Ishikawa (cell line): ENCODE measurements at regions not wholly inside any gene's neighbourhood (a gene's known extent, or its start where the extent isn't known, plus 50 kb on each side); places are given as distances from the start of the nearest gene placed in this dataset.

Experiments used
- CEBPB ChIP-seq: IDR thresholded peaks from 2 replicates; pipeline ENCODE4 v1.6.1; 2012
- RAD21 ChIP-seq: IDR thresholded peaks from 2 replicates; pipeline ENCODE4 v1.6.1; 2012; ENCODE audit warnings: low read depth
- TAF1 ChIP-seq: IDR thresholded peaks from 2 replicates; pipeline ENCODE4 v1.6.1; 2012; ENCODE audit warnings: low read depth, mild to moderate bottlenecking
- TCF12 ChIP-seq: IDR thresholded peaks from 2 replicates; pipeline ENCODE4 v1.6.1; 2012; ENCODE audit warnings: low read depth
- ZBTB7A ChIP-seq: IDR thresholded peaks from 2 replicates; pipeline ENCODE4 v1.6.1; 2012; ENCODE audit warnings: low read depth

DNA sequence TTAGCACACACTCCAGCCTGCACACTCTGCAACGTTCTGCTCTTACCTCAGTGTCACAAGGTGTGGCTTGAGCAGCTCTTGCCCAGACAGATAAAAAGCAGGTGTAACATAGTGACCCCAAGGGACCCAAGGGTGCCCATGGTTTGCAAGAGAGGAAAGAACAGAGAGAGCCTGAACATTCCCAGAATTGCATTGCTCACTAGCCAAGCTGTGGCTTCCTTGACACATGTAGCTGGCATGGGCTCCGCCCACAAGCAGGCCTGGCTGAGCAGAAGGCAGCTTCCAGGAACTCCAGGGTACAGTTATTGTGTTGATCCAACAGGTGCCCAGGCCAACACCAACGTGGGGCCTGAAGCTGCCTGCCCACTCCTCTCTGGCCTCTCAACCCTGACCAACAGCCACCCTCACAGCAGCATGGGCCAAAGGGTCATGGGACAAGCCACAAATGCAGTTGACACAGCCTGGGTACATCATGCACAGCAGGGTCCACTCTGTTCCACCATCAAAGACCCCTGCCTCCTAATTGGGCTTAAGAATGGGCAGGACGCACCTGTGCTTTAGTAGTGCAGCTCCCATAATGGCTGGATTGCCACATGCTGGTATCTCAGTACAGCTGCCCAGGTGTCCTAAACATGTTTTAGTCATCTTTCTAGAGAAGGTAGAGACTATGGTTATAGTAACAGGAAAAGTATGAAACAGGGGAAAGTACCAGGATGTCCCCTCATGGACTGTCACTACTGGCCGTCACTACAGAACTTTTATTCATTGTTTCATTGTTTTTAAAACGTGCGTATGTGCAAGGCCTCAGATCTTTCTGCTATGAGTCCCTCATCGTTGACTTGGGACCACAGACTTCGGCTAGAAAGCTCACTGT is 73.7 kb upstream of the ACSL1 start:
- TF ChIP-seq TCF12 (no peak), ZBTB7A (no peak), TAF1 (no peak), RAD21 (no peak), CEBPB (no peak)
